ENCODE measurements at regions not wholly inside any gene's neighbourhood (a gene's known extent, or its start where the extent isn't known, plus 50 kb on each side); places are given as distances from the start of the nearest gene placed in this dataset.

DNA sequence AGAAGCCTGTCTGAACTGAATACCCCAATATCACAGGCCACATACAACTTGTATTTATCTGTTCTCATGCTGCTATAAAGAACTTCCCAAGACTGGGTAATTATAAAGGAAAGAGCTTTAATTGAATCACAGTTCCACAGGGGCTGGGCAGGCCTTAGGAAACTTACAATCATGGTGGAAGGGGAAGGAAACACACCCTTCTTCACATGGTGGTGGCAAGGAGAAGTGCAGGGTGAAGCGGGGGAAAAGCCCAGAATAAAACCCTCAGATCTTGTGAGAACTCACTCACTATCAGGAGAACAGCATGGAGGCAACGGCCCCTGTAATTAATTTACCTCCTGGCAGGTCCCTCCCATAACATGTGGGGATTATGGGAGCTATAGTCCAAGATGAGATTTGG is 50.3 kb upstream of the FNDC1 start:
- Histone ChIP-seq H3K27ac (ENCODE audit: low read depth, low read length) (no peak overlapping the region), H3K36me3 (ENCODE audit: control insufficient read depth, insufficient read depth, low read length) (no peaks in the 10 kb centered on the region), H3K27me3 (ENCODE audit: control insufficient read depth, insufficient read depth, low read length) (no peaks in the 10 kb centered on the region), H3K4me1 (ENCODE audit: control insufficient read depth, insufficient read depth, low read length) (peaks cover 6% of the 10 kb centered on the region), H3K9me3 (ENCODE audit: control insufficient read depth, insufficient read depth, low read length) (no peaks in the 10 kb centered on the region), H3K4me3 (ENCODE audit: low read depth, low read length) (no peak overlapping the region)
- WGBS (ENCODE audit: insufficient coverage) = no CpG with 5 or more reads among the region's 2 CpGs
- no peak for DNase-seq (ENCODE audit: low read depth in 4 of 6, low spot score in 6 of 6)

DNA sequence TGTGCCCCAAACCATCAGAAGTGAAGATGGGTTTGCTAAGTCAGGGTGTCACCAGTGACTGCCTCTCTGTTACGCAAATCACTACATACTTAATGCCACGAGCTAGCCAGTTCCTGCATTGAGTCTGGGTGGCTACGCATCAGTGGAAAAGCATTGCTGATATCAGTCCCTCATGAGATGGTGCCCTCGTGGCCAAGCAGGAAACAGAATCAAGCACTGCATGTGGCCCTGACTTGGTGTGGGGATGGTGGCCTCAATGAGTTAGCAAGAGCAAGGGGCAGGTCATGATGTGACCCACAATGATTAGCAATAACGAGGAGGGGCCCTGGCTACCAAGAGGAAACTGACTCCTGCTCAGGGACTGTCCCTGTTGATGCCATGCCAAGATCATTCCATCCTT is 51.6 kb upstream of the FNDC1 start:
- H3K27ac ChIP-seq (ENCODE audit: low read depth, low read length) = no peak overlapping the region

GRCh38 chr6:159117046-159117445 is 52.2 kb upstream of the FNDC1 start:
- WGBS (ENCODE audit: insufficient coverage) = 55% methylated on average over 2 of the region's 3 CpGs

More for the DNA sequence above, 51.6 kb upstream of the FNDC1 start:
- Histone ChIP-seq H3K4me1 (ENCODE audit: control insufficient read depth, insufficient read depth, low read length) (peaks cover 6% of the 10 kb centered on the region), H3K4me3 (ENCODE audit: low read depth, low read length) (no peak overlapping the region), H3K27me3 (ENCODE audit: control insufficient read depth, insufficient read depth, low read length) (no peaks in the 10 kb centered on the region), H3K36me3 (ENCODE audit: control insufficient read depth, insufficient read depth, low read length) (no peaks in the 10 kb centered on the region), H3K9me3 (ENCODE audit: control insufficient read depth, insufficient read depth, low read length) (no peaks in the 10 kb centered on the region)
- WGBS (ENCODE audit: insufficient coverage) = 84% methylated on average over 5 of the region's 5 CpGs
- no peak for DNase-seq (ENCODE audit: low read depth in 4 of 6, low spot score in 6 of 6)

GRCh38 chr6:159116343-159116742 is 52.9 kb upstream of the FNDC1 start:
- no peak overlapping the region for H3K27ac ChIP-seq (ENCODE audit: low read depth, low read length)

More at GRCh38 chr6:159117046-159117445, 52.2 kb upstream of the FNDC1 start:
- Histone ChIP-seq H3K36me3 (ENCODE audit: control insufficient read depth, insufficient read depth, low read length) (no peaks in the 10 kb centered on the region), H3K9me3 (ENCODE audit: control insufficient read depth, insufficient read depth, low read length) (no peaks in the 10 kb centered on the region), H3K4me3 (ENCODE audit: low read depth, low read length) (no peak overlapping the region), H3K27ac (ENCODE audit: low read depth, low read length) (peak overlapping the region; percentile 13), H3K27me3 (ENCODE audit: control insufficient read depth, insufficient read depth, low read length) (no peaks in the 10 kb centered on the region), H3K4me1 (ENCODE audit: control insufficient read depth, insufficient read depth, low read length) (peaks cover 6% of the 10 kb centered on the region)
- peak in 1 of 6 donors; percentile 61 for DNase-seq (ENCODE audit: low read depth in 4 of 6, low spot score in 6 of 6)

GRCh38 chr6:159114569-159114968 is 54.6 kb upstream of the FNDC1 start:
- Histone ChIP-seq H3K27ac (ENCODE audit: low read depth, low read length) (no peak overlapping the region), H3K27me3 (ENCODE audit: control insufficient read depth, insufficient read depth, low read length) (no peaks in the 10 kb centered on the region), H3K4me1 (ENCODE audit: control insufficient read depth, insufficient read depth, low read length) (peaks cover 6% of the 10 kb centered on the region), H3K36me3 (ENCODE audit: control insufficient read depth, insufficient read depth, low read length) (no peaks in the 10 kb centered on the region), H3K4me3 (ENCODE audit: low read depth, low read length) (no peak overlapping the region), H3K9me3 (ENCODE audit: control insufficient read depth, insufficient read depth, low read length) (no peaks in the 10 kb centered on the region)
- peak in 1 of 6 donors; percentile 75 for DNase-seq (ENCODE audit: low read depth in 4 of 6, low spot score in 6 of 6)
- WGBS (ENCODE audit: insufficient coverage) = 45% methylated on average over 1 of the region's 3 CpGs

More at GRCh38 chr6:159116343-159116742, 52.9 kb upstream of the FNDC1 start:
- WGBS (ENCODE audit: insufficient coverage) = 77% methylated on average over 1 of the region's 5 CpGs
- Histone ChIP-seq H3K4me1 (ENCODE audit: control insufficient read depth, insufficient read depth, low read length) (peaks cover 6% of the 10 kb centered on the region), H3K36me3 (ENCODE audit: control insufficient read depth, insufficient read depth, low read length) (no peaks in the 10 kb centered on the region), H3K27me3 (ENCODE audit: control insufficient read depth, insufficient read depth, low read length) (no peaks in the 10 kb centered on the region), H3K9me3 (ENCODE audit: control insufficient read depth, insufficient read depth, low read length) (no peaks in the 10 kb centered on the region), H3K4me3 (ENCODE audit: low read depth, low read length) (no peak overlapping the region)
- no peak for DNase-seq (ENCODE audit: low read depth in 4 of 6, low spot score in 6 of 6)

GRCh38 chr6:159113223-159113622 is 56.0 kb upstream of the FNDC1 start:
- no peak overlapping the region for H3K27ac ChIP-seq (ENCODE audit: low read depth, low read length)
- H3K27me3 ChIP-seq (ENCODE audit: control insufficient read depth, insufficient read depth, low read length) = no peaks in the 10 kb centered on the region
- H3K36me3 ChIP-seq (ENCODE audit: control insufficient read depth, insufficient read depth, low read length) = no peaks in the 10 kb centered on the region
- no peaks in the 10 kb centered on the region for H3K9me3 ChIP-seq (ENCODE audit: control insufficient read depth, insufficient read depth, low read length)
- WGBS (ENCODE audit: insufficient coverage) = 81% methylated on average over 9 of the region's 10 CpGs
- DNase-seq (ENCODE audit: low read depth in 4 of 6, low spot score in 6 of 6) = no peak
- peaks cover 6% of the 10 kb centered on the region for H3K4me1 ChIP-seq (ENCODE audit: control insufficient read depth, insufficient read depth, low read length)
- H3K4me3 ChIP-seq (ENCODE audit: low read depth, low read length) = no peak overlapping the region

GRCh38 chr6:159112714-159113113 is 56.5 kb upstream of the FNDC1 start:
- no peak overlapping the region for H3K4me3 ChIP-seq (ENCODE audit: low read depth, low read length)
- H3K9me3 ChIP-seq (ENCODE audit: control insufficient read depth, insufficient read depth, low read length) = no peaks in the 10 kb centered on the region
- H3K27ac ChIP-seq (ENCODE audit: low read depth, low read length) = no peak overlapping the region
- H3K4me1 ChIP-seq (ENCODE audit: control insufficient read depth, insufficient read depth, low read length) = peaks cover 7% of the 10 kb centered on the region
- no peaks in the 10 kb centered on the region for H3K27me3 ChIP-seq (ENCODE audit: control insufficient read depth, insufficient read depth, low read length)
- no peaks in the 10 kb centered on the region for H3K36me3 ChIP-seq (ENCODE audit: control insufficient read depth, insufficient read depth, low read length)
- DNase-seq (ENCODE audit: low read depth in 4 of 6, low spot score in 6 of 6) = no peak
- 77% methylated on average over 8 of the region's 9 CpGs for WGBS (ENCODE audit: insufficient coverage)

GRCh38 chr6:159110748-159111147 is 58.5 kb upstream of the FNDC1 start:
- H3K36me3 ChIP-seq (ENCODE audit: control insufficient read depth, insufficient read depth, low read length) = no peaks in the 10 kb centered on the region
- H3K27me3 ChIP-seq (ENCODE audit: control insufficient read depth, insufficient read depth, low read length) = no peaks in the 10 kb centered on the region
- H3K4me1 ChIP-seq (ENCODE audit: control insufficient read depth, insufficient read depth, low read length) = peaks cover 12% of the 10 kb centered on the region
- no peak overlapping the region for H3K4me3 ChIP-seq (ENCODE audit: low read depth, low read length)
- no peak overlapping the region for H3K27ac ChIP-seq (ENCODE audit: low read depth, low read length)
- no peaks in the 10 kb centered on the region for H3K9me3 ChIP-seq (ENCODE audit: control insufficient read depth, insufficient read depth, low read length)
- no peak for DNase-seq (ENCODE audit: low read depth in 4 of 6, low spot score in 6 of 6)

- no peak overlapping the region for H3K27ac ChIP-seq (ENCODE audit: low read depth, low read length)
- H3K4me1 ChIP-seq (ENCODE audit: control insufficient read depth, insufficient read depth, low read length) = peaks cover 18% of the 10 kb centered on the region
- peak in 1 of 6 donors; percentile 48 for DNase-seq (ENCODE audit: low read depth in 4 of 6, low spot score in 6 of 6)
- H3K9me3 ChIP-seq (ENCODE audit: control insufficient read depth, insufficient read depth, low read length) = no peaks in the 10 kb centered on the region
- no CpG with 5 or more reads among the region's 3 CpGs for WGBS (ENCODE audit: insufficient coverage)
- H3K27me3 ChIP-seq (ENCODE audit: control insufficient read depth, insufficient read depth, low read length) = no peaks in the 10 kb centered on the region
- no peak overlapping the region for H3K4me3 ChIP-seq (ENCODE audit: low read depth, low read length)
- no peaks in the 10 kb centered on the region for H3K36me3 ChIP-seq (ENCODE audit: control insufficient read depth, insufficient read depth, low read length)
These were observed 59.2 kb upstream of the FNDC1 start for GRCh38 chr6:159110013-159110412.

DNA sequence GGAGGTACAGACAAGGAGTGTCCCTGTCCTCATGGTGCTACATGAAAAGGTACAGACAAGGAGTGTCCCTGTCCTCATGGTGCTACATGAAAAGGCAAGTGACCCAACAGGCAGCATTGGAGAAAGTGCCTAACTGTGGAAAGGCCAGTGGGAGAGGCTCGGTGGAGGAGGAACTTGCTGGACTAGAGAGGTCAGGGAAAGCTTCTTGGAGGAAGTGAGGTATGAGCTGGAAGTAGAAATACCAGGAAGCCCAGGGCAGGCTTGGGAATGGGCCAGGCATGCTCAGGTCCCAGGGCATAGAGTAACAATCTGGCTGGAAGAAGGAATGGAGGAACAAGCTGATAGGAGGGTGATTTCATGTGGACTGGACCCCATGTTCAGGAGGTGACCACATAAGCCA is 59.8 kb upstream of the FNDC1 start:
- DNase-seq (ENCODE audit: low read depth in 4 of 6, low spot score in 6 of 6) = no peak
- Histone ChIP-seq H3K36me3 (ENCODE audit: control insufficient read depth, insufficient read depth, low read length) (no peaks in the 10 kb centered on the region), H3K4me3 (ENCODE audit: low read depth, low read length) (no peak overlapping the region), H3K27me3 (ENCODE audit: control insufficient read depth, insufficient read depth, low read length) (no peaks in the 10 kb centered on the region), H3K9me3 (ENCODE audit: control insufficient read depth, insufficient read depth, low read length) (no peaks in the 10 kb centered on the region), H3K4me1 (ENCODE audit: control insufficient read depth, insufficient read depth, low read length) (peaks cover 24% of the 10 kb centered on the region), H3K27ac (ENCODE audit: low read depth, low read length) (no peak overlapping the region)
- 94% methylated on average over 1 of the region's 1 CpG for WGBS (ENCODE audit: insufficient coverage)
